ENCODE measurements at regions not wholly inside any gene's neighbourhood (a gene's known extent, or its start where the extent isn't known, plus 50 kb on each side); places are given as distances from the start of the nearest gene placed in this dataset.

- no peak for DNase-seq (ENCODE audit: low read depth)
- no peak overlapping the region for H3K4me3 ChIP-seq (ENCODE audit: control insufficient read depth, low read depth, low read length)
- TF ChIP-seq CTCF (IDR thresholded peaks at IDR 0.05; ENCODE audit: control insufficient read depth, insufficient read depth, low read depth, low read length, missing control alignments): no peak
These were observed 229.2 kb upstream of the B3GAT1 start for GRCh38 chr11:134640971-134641968.

GRCh38 chr11:134640536-134640935 is 228.5 kb upstream of the B3GAT1 start:
- DNase-seq (ENCODE audit: low read depth): no peak
- no peak for TF ChIP-seq CTCF (IDR thresholded peaks at IDR 0.05; ENCODE audit: control insufficient read depth, insufficient read depth, low read depth, low read length, missing control alignments)
- no peak overlapping the region for H3K4me3 ChIP-seq (ENCODE audit: control insufficient read depth, low read depth, low read length)

GRCh38 chr11:134639586-134640330 is 227.7 kb upstream of the B3GAT1 start:
- H3K4me3 ChIP-seq (ENCODE audit: control insufficient read depth, low read depth, low read length): no peak overlapping the region
- TF ChIP-seq CTCF (IDR thresholded peaks at IDR 0.05; ENCODE audit: control insufficient read depth, insufficient read depth, low read depth, low read length, missing control alignments): no peak
- no peak for DNase-seq (ENCODE audit: low read depth)

GRCh38 chr11:134638796-134639430 is 226.9 kb upstream of the B3GAT1 start:
- DNase-seq (ENCODE audit: low read depth): no peak
- no peak overlapping the region for H3K4me3 ChIP-seq (ENCODE audit: control insufficient read depth, low read depth, low read length)
- no peak for TF ChIP-seq CTCF (IDR thresholded peaks at IDR 0.05; ENCODE audit: control insufficient read depth, insufficient read depth, low read depth, low read length, missing control alignments)

GRCh38 chr11:134637091-134638015 is 225.3 kb upstream of the B3GAT1 start:
- TF ChIP-seq CTCF (IDR thresholded peaks at IDR 0.05; ENCODE audit: control insufficient read depth, insufficient read depth, low read depth, low read length, missing control alignments): no peak
- DNase-seq (ENCODE audit: low read depth): no peak
- no peak overlapping the region for H3K4me3 ChIP-seq (ENCODE audit: control insufficient read depth, low read depth, low read length)

Data from AG09309 (cell line).